Spleen (tissue), 7 donors: ENCODE measurements at regions not wholly inside any gene's neighbourhood (a gene's known extent, or its start where the extent isn't known, plus 50 kb on each side); places are given as distances from the start of the nearest gene placed in this dataset.

Source experiments
- POLR2A ChIP-seq, 3 donors: fragments of 450-650 bp; IDR thresholded peaks; one replicate each; pipeline ENCODE4 v1.5.1; 2017; ENCODE audit warnings: antibody characterized with exemption in 3 of 3, mild to moderate bottlenecking in 1 of 3
- POLR2AphosphoS5 ChIP-seq, 3 donors: sonication (generic); formaldehyde crosslinking; IDR thresholded peaks; one replicate each; pipeline ENCODE4 v1.5.1; 2017; ENCODE audit warnings: antibody characterized with exemption in 3 of 3
- TF ChIP-seq, protein P1 (sequence below), 11 experiments: fragments of 200-600 bp in 7 of 11; fragments of 450-650 bp in 4 of 11; sonication (generic) in 4 of 11; IDR thresholded peaks in 8 of 11; conservative IDR thresholded peaks in 3 of 11; 1 replicate in 7 of 11; 2 replicates in 4 of 11; pipeline versions ENCODE4 v1.4.0 to v1.8.0; 2016 to 2021; ENCODE audit warnings: antibody characterized with exemption in 11 of 11, inconsistent platforms in 4 of 11, mild to moderate bottlenecking in 1 of 11
- donor health status: DM: no; HTN: no; CAD: no; lungs with moderate emphysema.
- donor health status: DM: no; HTN: no; CAD: no.
- donor health status: DM: no; HTN: no; CAD: no.

DNA sequence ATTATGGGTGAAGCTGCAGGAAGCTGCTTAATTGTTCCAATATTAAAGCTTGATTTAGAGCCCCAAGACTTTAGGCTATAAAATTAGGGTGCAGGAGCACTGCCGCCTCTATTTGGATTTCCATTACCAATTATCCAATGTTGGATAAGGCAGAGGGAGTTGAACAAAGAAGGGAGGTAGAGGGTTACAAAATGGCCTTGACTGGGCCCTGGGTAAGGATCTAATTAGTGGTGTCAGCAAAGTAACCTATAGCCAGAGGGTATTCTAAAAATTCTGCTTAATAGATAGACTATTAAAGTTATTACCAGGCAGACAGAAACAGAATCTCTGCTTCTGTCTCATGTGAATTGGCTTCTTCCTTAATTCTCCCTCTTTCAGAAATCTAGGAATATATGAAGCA is 50.3 kb upstream of the DPPA4 start:
- no peak for TF ChIP-seq POLR2AphosphoS5 (IDR thresholded peaks at IDR 0.05)
- TF ChIP-seq, protein P1, sequence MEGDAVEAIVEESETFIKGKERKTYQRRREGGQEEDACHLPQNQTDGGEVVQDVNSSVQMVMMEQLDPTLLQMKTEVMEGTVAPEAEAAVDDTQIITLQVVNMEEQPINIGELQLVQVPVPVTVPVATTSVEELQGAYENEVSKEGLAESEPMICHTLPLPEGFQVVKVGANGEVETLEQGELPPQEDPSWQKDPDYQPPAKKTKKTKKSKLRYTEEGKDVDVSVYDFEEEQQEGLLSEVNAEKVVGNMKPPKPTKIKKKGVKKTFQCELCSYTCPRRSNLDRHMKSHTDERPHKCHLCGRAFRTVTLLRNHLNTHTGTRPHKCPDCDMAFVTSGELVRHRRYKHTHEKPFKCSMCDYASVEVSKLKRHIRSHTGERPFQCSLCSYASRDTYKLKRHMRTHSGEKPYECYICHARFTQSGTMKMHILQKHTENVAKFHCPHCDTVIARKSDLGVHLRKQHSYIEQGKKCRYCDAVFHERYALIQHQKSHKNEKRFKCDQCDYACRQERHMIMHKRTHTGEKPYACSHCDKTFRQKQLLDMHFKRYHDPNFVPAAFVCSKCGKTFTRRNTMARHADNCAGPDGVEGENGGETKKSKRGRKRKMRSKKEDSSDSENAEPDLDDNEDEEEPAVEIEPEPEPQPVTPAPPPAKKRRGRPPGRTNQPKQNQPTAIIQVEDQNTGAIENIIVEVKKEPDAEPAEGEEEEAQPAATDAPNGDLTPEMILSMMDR (IDR thresholded peaks at IDR 0.05 in 8 of 11, conservative IDR thresholded peaks at IDR 0.05 in 3 of 11), result no peak
- no peak for TF ChIP-seq POLR2A (IDR thresholded peaks at IDR 0.05)
